Fibroblast of pulmonary artery (primary cell): ENCODE measurements at regions not wholly inside any gene's neighbourhood (a gene's known extent, or its start where the extent isn't known, plus 50 kb on each side); places are given as distances from the start of the nearest gene placed in this dataset.

Experiments
- DNase-seq: peaks from one replicate; pipeline ENCODE4 v3.0.0-alpha.2; 2010; ENCODE audit warnings: low read depth
- H3K4me3 ChIP-seq: replicated peaks from 2 replicates; pipeline ENCODE4 v1.5.1; 2011; ENCODE audit warnings: low read depth, mild to moderate bottlenecking, control low read depth, low read length, moderate library complexity
- CTCF ChIP-seq: IDR thresholded peaks from 2 replicates; pipeline ENCODE4 v1.5.1; 2011; ENCODE audit warnings: mild to moderate bottlenecking, control low read depth, low read length, inconsistent platforms; ENCODE audit errors: missing control alignments

- TF ChIP-seq CTCF: no peak
- no peak for DNase-seq
- H3K4me3 ChIP-seq: no peak overlapping the region
Observed at GRCh38 chr2:45154606-45155155, 145.4 kb upstream of the SIX2 start.

- no peak for TF ChIP-seq CTCF
- H3K4me3 ChIP-seq: no peak overlapping the region
- no peak for DNase-seq
Observed at GRCh38 chr2:45154144-45154543, 144.9 kb upstream of the SIX2 start.

- TF ChIP-seq CTCF: no peak
- H3K4me3 ChIP-seq: no peak overlapping the region
- DNase-seq: no peak
Observed at GRCh38 chr2:45153121-45153520, 143.9 kb upstream of the SIX2 start.

GRCh38 chr2:45152691-45153090, 143.4 kb upstream of the SIX2 start:
- TF ChIP-seq CTCF: no peak
- H3K4me3 ChIP-seq: no peak overlapping the region
- DNase-seq: no peak

- DNase-seq: no peak
- no peak overlapping the region for H3K4me3 ChIP-seq
- TF ChIP-seq CTCF: no peak
Observed at GRCh38 chr2:45145073-45145899, 136.0 kb upstream of the SIX2 start.

GRCh38 chr2:45141883-45142866, 132.9 kb upstream of the SIX2 start:
- no peak for DNase-seq
- no peak overlapping the region for H3K4me3 ChIP-seq
- no peak for TF ChIP-seq CTCF
